H9 (cell line): ENCODE measurements at regions not wholly inside any gene's neighbourhood (a gene's known extent, or its start where the extent isn't known, plus 50 kb on each side); places are given as distances from the start of the nearest gene placed in this dataset.

Experiments used
- DNase-seq: peaks from one replicate; pipeline ENCODE4 v3.0.0-alpha.2; 2017
- H2AFZ ChIP-seq: one replicate; pipeline ENCODE4 v1.6.1; 2013; ENCODE audit warnings: mild to moderate bottlenecking, low read length, control low read depth, moderate library complexity
- H2AK5ac ChIP-seq: 2 replicates; pipeline ENCODE4 v1.6.1; 2013; ENCODE audit warnings: low read length, control low read depth, mixed read lengths; ENCODE audit not compliant: insufficient read length
- H2BK120ac ChIP-seq: one replicate; pipeline ENCODE4 v1.6.1; 2013; ENCODE audit warnings: low read depth, mild to moderate bottlenecking, low read length, control low read depth, inconsistent platforms; ENCODE audit not compliant: poor library complexity, severe bottlenecking
- H2BK12ac ChIP-seq: 2 replicates; pipeline ENCODE4 v1.6.1; 2013; ENCODE audit warnings: low read length, control low read depth, mixed read lengths, low read depth; ENCODE audit not compliant: insufficient read length
- H2BK15ac ChIP-seq: 2 replicates; pipeline ENCODE4 v1.6.1; 2013; ENCODE audit warnings: low read depth, low read length, control low read depth
- H2BK20ac ChIP-seq: one replicate; pipeline ENCODE4 v1.6.1; 2013; ENCODE audit warnings: low read depth, mild to moderate bottlenecking, low read length, control low read depth, inconsistent platforms; ENCODE audit not compliant: poor library complexity, severe bottlenecking
- H2BK5ac ChIP-seq: 2 replicates; pipeline ENCODE4 v1.6.1; 2013; ENCODE audit warnings: low read length, control low read depth, mixed read lengths; ENCODE audit not compliant: insufficient read length
- H3K14ac ChIP-seq: 2 replicates; pipeline ENCODE4 v1.6.1; 2013; ENCODE audit warnings: low read length, control low read depth; ENCODE audit not compliant: insufficient read depth
- H3K18ac ChIP-seq: 2 replicates; pipeline ENCODE4 v1.6.1; 2013; ENCODE audit warnings: low read depth, mild to moderate bottlenecking, mixed read lengths, low read length, control low read depth; ENCODE audit not compliant: insufficient read length
- H3K23ac ChIP-seq: 2 replicates; pipeline ENCODE4 v1.6.1; 2013; ENCODE audit warnings: low read length, control low read depth, mixed read lengths, low read depth; ENCODE audit not compliant: insufficient read length
- H3K23me2 ChIP-seq: 2 replicates; pipeline ENCODE4 v1.6.1; 2013; ENCODE audit warnings: low read depth, mild to moderate bottlenecking, mixed read lengths, low read length, control low read depth; ENCODE audit not compliant: insufficient read length, poor library complexity, severe bottlenecking
- H3K27ac ChIP-seq: 2 replicates; pipeline ENCODE4 v1.5.1; 2013; ENCODE audit warnings: low read length, control low read depth, mixed read lengths, low read depth; ENCODE audit not compliant: insufficient read length
- H3K27me3 ChIP-seq: 2 replicates; pipeline ENCODE4 v1.6.1; 2013; ENCODE audit warnings: low read length, control low read depth, inconsistent platforms; ENCODE audit not compliant: insufficient read depth
- H3K4ac ChIP-seq: 2 replicates; pipeline ENCODE4 v1.6.1; 2013; ENCODE audit warnings: low read depth, mild to moderate bottlenecking, control low read depth, inconsistent platforms, low read length, moderate library complexity
- H3K4me1 ChIP-seq: 2 replicates; pipeline ENCODE4 v1.6.1; 2013; ENCODE audit warnings: low read length, control low read depth, inconsistent platforms; ENCODE audit not compliant: insufficient read depth
- H3K4me2 ChIP-seq: 2 replicates; pipeline ENCODE4 v1.6.1; 2013; ENCODE audit warnings: low read length, control low read depth, mixed read lengths; ENCODE audit not compliant: insufficient read length, insufficient read depth
- H3K56ac ChIP-seq: 2 replicates; pipeline ENCODE4 v1.6.1; 2013; ENCODE audit warnings: low read depth, mild to moderate bottlenecking, mixed read lengths, low read length, control low read depth; ENCODE audit not compliant: insufficient read length
- H3K79me1 ChIP-seq: 2 replicates; pipeline ENCODE4 v1.6.1; 2013; ENCODE audit warnings: low read depth, mild to moderate bottlenecking, moderate library complexity, low read length, control low read depth, inconsistent platforms; ENCODE audit not compliant: insufficient read depth, poor library complexity, severe bottlenecking
- H3K79me2 ChIP-seq: 2 replicates; pipeline ENCODE4 v1.6.1; 2013; ENCODE audit warnings: low read length, control low read depth, inconsistent platforms; ENCODE audit not compliant: insufficient read depth
- H3K9ac ChIP-seq: 2 replicates; pipeline ENCODE4 v1.6.1; 2013; ENCODE audit warnings: low read length, control low read depth, mixed read lengths; ENCODE audit not compliant: insufficient read length; ENCODE audit errors: extremely low read depth
- H3K9me3 ChIP-seq: one replicate; pipeline ENCODE4 v1.6.1; 2013; ENCODE audit warnings: low read depth, low read length, inconsistent platforms; ENCODE audit not compliant: control insufficient read depth
- H3T11ph ChIP-seq: one replicate; pipeline ENCODE4 v1.6.1; 2013; ENCODE audit warnings: mild to moderate bottlenecking, low read length, control low read depth, inconsistent platforms
- H4K20me1 ChIP-seq: one replicate; pipeline ENCODE4 v1.6.1; 2013; ENCODE audit not compliant: control insufficient read depth, insufficient read length, insufficient read depth
- H4K5ac ChIP-seq: 2 replicates; pipeline ENCODE4 v1.6.1; 2013; ENCODE audit warnings: low read depth, mild to moderate bottlenecking, mixed read lengths, low read length, control low read depth; ENCODE audit not compliant: insufficient read length
- H4K8ac ChIP-seq: replicated peaks from 2 replicates; pipeline ENCODE4 v1.6.1; 2013; ENCODE audit warnings: low read length, control low read depth, mixed read lengths, low read depth; ENCODE audit not compliant: insufficient read length
- H4K91ac ChIP-seq: 2 replicates; pipeline ENCODE4 v1.6.1; 2013; ENCODE audit warnings: low read depth, mild to moderate bottlenecking, moderate library complexity, mixed read lengths, low read length, control low read depth; ENCODE audit not compliant: insufficient read length
- H3K27ac Mint-ChIP-seq, 3 experiments: 2 replicates in 2 of 3; 3 replicates in 1 of 3; pipeline ENCODE4 v1.8.0; 2020 to 2021; ENCODE audit warnings: mixed read lengths in 3 of 3, mild to moderate bottlenecking in 1 of 3, moderate library complexity in 1 of 3
- H3K27me3 Mint-ChIP-seq: 2 replicates; pipeline ENCODE4 v1.8.0; 2021; ENCODE audit warnings: low read depth, mild to moderate bottlenecking, moderate library complexity, mixed read lengths
- H3K36me3 Mint-ChIP-seq, 3 experiments: 2 replicates in 2 of 3; 3 replicates in 1 of 3; pipeline ENCODE4 v1.8.0; 2020 to 2021; ENCODE audit warnings: low read depth in 3 of 3, mixed read lengths in 3 of 3; ENCODE audit not compliant: insufficient read depth in 1 of 3
- H3K4me1 Mint-ChIP-seq, 2 experiments: 2 replicates each; pipeline ENCODE4 v1.8.0; 2020; ENCODE audit warnings: mixed read lengths in 2 of 2
- H3K4me3 Mint-ChIP-seq, 2 experiments: 2 replicates in 1 of 2; 3 replicates in 1 of 2; pipeline ENCODE4 v1.8.0; 2020 to 2021; ENCODE audit warnings: mild to moderate bottlenecking in 2 of 2, mixed read lengths in 2 of 2, moderate library complexity in 1 of 2
- H3K9me3 Mint-ChIP-seq, 2 experiments: 2 replicates in 1 of 2; 3 replicates in 1 of 2; pipeline ENCODE4 v1.8.0; 2020; ENCODE audit warnings: mild to moderate bottlenecking in 2 of 2, mixed read lengths in 2 of 2, moderate library complexity in 1 of 2
- CTCF ChIP-seq: fragments of 200-600 bp; sonication (generic); conservative IDR thresholded peaks from 3 replicates; pipeline ENCODE4 v1.8.0; 2021; ENCODE audit warnings: antibody characterized with exemption, mild to moderate bottlenecking
- WGBS: extraction: QIAGEN DNeasy Blood & Tissue Kit; methylation state at CpG from one replicate; pipeline ENCODE4 v1.1.7; 2013; ENCODE audit warnings: missing lambda C conversion rate, low lambda C conversion rate, mixed read lengths; ENCODE audit not compliant: insufficient read length; ENCODE audit errors: extremely low coverage; 5-methylcytosine and 5-hydroxymethylcytosine counted together

GRCh38 chr7:46791188-46791587 lies 790.7 kb downstream of the TNS3 start:
- no peak overlapping the region for H3K23ac ChIP-seq
- H2BK120ac ChIP-seq = no peak overlapping the region
- Mint-ChIP-seq H3K27me3 (no peaks in the 10 kb centered on the region), H3K4me1 (peaks cover 7% of the 10 kb centered on the region in 2 experiments), H3K27ac (no peak overlapping the region), H3K36me3 (no peaks in the 10 kb centered on the region), H3K9me3 (no peaks in the 10 kb centered on the region; a peak in 1 of 5 replicates), H3K4me3 (no peak overlapping the region)
- H4K91ac ChIP-seq = no peak overlapping the region
- no peak overlapping the region for H3K14ac ChIP-seq
- H3K79me2 ChIP-seq = no peaks in the 10 kb centered on the region
- H2BK15ac ChIP-seq = no peak overlapping the region
- H3K9me3 ChIP-seq = no peaks in the 10 kb centered on the region
- H2BK12ac ChIP-seq = no peak overlapping the region
- H2BK5ac ChIP-seq = no peak overlapping the region
- H2AFZ ChIP-seq = no peak overlapping the region
- H3T11ph ChIP-seq = no peak overlapping the region
- H2AK5ac ChIP-seq = no peak overlapping the region
- H4K20me1 ChIP-seq = no peaks in the 10 kb centered on the region
- DNase-seq = no peak
- no peak overlapping the region for H3K9ac ChIP-seq
- TF ChIP-seq CTCF = no peak
- no peak overlapping the region for H3K18ac ChIP-seq
- H3K4ac ChIP-seq = no peak overlapping the region
- WGBS = no CpG with 5 or more reads among the region's 1 CpG
- no peaks in the 10 kb centered on the region for H3K79me1 ChIP-seq
- H3K23me2 ChIP-seq = no peaks in the 10 kb centered on the region
- H4K8ac ChIP-seq = no peak overlapping the region
- no peaks in the 10 kb centered on the region for H3K27me3 ChIP-seq
- H4K5ac ChIP-seq = no peak overlapping the region
- H3K4me1 ChIP-seq = no peaks in the 10 kb centered on the region
- no peak overlapping the region for H3K4me2 ChIP-seq
- H2BK20ac ChIP-seq = no peak overlapping the region
- no peak overlapping the region for H3K27ac ChIP-seq
- no peak overlapping the region for H3K56ac ChIP-seq
